ENCODE measurements at regions not wholly inside any gene's neighbourhood (a gene's known extent, or its start where the extent isn't known, plus 50 kb on each side); places are given as distances from the start of the nearest gene placed in this dataset.

DNA sequence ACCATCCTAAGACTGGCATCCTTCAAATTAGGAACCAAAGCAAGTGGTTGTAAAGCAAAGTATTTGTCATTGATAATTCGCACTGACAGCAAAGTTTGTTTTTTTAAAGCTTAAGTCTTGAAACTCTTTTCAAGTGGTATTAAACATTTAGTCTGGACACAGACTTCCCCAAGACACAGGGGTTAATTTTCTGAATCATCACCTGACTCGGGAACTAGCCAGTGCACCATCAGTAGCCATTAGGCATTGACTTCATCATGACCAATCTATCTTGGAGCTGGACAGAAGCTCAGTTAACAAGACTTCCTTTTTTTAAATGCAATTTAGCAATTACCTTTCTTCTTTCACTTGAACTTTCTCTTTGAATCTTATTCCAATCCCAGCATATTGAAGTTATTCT lies 210.6 kb downstream of the ZNF365 start:
- no peaks in the 10 kb centered on the region for H3K27me3 ChIP-seq (ENCODE audit: insufficient read depth, low read length)
- Mint-ChIP-seq H3K36me3 (ENCODE audit: insufficient read depth in 1 of 3, low read depth in 3 of 3) (no peaks in the 10 kb centered on the region), H3K27me3 (ENCODE audit: low read depth) (no peaks in the 10 kb centered on the region; the same call in 1 of the 2 replicates), H3K4me1 (no peaks in the 10 kb centered on the region), H3K9me3 (peaks cover 3 to 7% of the 10 kb centered on the region in 2 experiments; a peak in 4 of 5 replicates), H3K4me3 (no peak overlapping the region), H3K27ac (no peak overlapping the region)
- TF ChIP-seq, protein P1, sequence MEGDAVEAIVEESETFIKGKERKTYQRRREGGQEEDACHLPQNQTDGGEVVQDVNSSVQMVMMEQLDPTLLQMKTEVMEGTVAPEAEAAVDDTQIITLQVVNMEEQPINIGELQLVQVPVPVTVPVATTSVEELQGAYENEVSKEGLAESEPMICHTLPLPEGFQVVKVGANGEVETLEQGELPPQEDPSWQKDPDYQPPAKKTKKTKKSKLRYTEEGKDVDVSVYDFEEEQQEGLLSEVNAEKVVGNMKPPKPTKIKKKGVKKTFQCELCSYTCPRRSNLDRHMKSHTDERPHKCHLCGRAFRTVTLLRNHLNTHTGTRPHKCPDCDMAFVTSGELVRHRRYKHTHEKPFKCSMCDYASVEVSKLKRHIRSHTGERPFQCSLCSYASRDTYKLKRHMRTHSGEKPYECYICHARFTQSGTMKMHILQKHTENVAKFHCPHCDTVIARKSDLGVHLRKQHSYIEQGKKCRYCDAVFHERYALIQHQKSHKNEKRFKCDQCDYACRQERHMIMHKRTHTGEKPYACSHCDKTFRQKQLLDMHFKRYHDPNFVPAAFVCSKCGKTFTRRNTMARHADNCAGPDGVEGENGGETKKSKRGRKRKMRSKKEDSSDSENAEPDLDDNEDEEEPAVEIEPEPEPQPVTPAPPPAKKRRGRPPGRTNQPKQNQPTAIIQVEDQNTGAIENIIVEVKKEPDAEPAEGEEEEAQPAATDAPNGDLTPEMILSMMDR (conservative IDR thresholded peaks at IDR 0.05), result no peak
- H3K9me3 ChIP-seq (ENCODE audit: control insufficient read depth, low read depth, low read length), result no peaks in the 10 kb centered on the region
- no peak overlapping the region for H4K91ac ChIP-seq (ENCODE audit: insufficient read length, low read depth, low read length)
- H2BK12ac ChIP-seq (ENCODE audit: insufficient read length, low read depth, low read length), result no peak overlapping the region
- no peak overlapping the region for H2BK120ac ChIP-seq (ENCODE audit: low read depth, low read length, poor library complexity, severe bottlenecking)
- H4K5ac ChIP-seq (ENCODE audit: insufficient read length, low read depth, low read length), result no peak overlapping the region
- H4K8ac ChIP-seq (replicated peaks; ENCODE audit: insufficient read length, low read depth, low read length), result no peak overlapping the region
- H2BK20ac ChIP-seq (ENCODE audit: low read depth, low read length, poor library complexity, severe bottlenecking), result no peak overlapping the region
- no peaks in the 10 kb centered on the region for H3K79me2 ChIP-seq (ENCODE audit: insufficient read depth, low read length)
- no peak overlapping the region for H3K14ac ChIP-seq (ENCODE audit: insufficient read depth, low read length)
- DNase-seq, result no peak
- no peaks in the 10 kb centered on the region for H3K23me2 ChIP-seq (ENCODE audit: insufficient read length, low read depth, low read length, poor library complexity, severe bottlenecking)
- no peak overlapping the region for H2AK5ac ChIP-seq (ENCODE audit: insufficient read length, low read length)
- no peaks in the 10 kb centered on the region for H4K20me1 ChIP-seq (ENCODE audit: control insufficient read depth, insufficient read depth, insufficient read length)
- no peak overlapping the region for H3K18ac ChIP-seq (ENCODE audit: insufficient read length, low read depth, low read length)
- H3K4me1 ChIP-seq (ENCODE audit: insufficient read depth, low read length), result no peaks in the 10 kb centered on the region
- H3K56ac ChIP-seq (ENCODE audit: insufficient read length, low read depth, low read length), result no peak overlapping the region
- H3K4me2 ChIP-seq (ENCODE audit: insufficient read depth, insufficient read length, low read length), result no peak overlapping the region
- no peaks in the 10 kb centered on the region for H3K79me1 ChIP-seq (ENCODE audit: insufficient read depth, low read depth, low read length, poor library complexity, severe bottlenecking)
- H3K9ac ChIP-seq (ENCODE audit: extremely low read depth, insufficient read length, low read length), result no peak overlapping the region
- H3K4ac ChIP-seq (ENCODE audit: low read depth, low read length), result no peak overlapping the region
- H2AFZ ChIP-seq (ENCODE audit: low read length), result no peak overlapping the region
- H3K23ac ChIP-seq (ENCODE audit: insufficient read length, low read depth, low read length), result no peak overlapping the region
- no peak overlapping the region for H2BK15ac ChIP-seq (ENCODE audit: low read depth, low read length)
- no peak overlapping the region for H3K27ac ChIP-seq (ENCODE audit: insufficient read length, low read depth, low read length)
- H2BK5ac ChIP-seq (ENCODE audit: insufficient read length, low read length), result no peak overlapping the region
- WGBS (ENCODE audit: extremely low coverage, insufficient read length, low lambda C conversion rate), result no CpG with 5 or more reads among the region's 2 CpGs
- H3T11ph ChIP-seq (ENCODE audit: low read length), result no peak overlapping the region

Measured in H9 (cell line).